GM21515 (cell line): ENCODE measurements at regions not wholly inside any gene's neighbourhood (a gene's known extent, or its start where the extent isn't known, plus 50 kb on each side); places are given as distances from the start of the nearest gene placed in this dataset.
"Not testable (repeated sequence)": the region's sequence is repeated elsewhere in the genome, so short reads cannot be mapped to it uniquely, and the experiment has no call there.

Experiments
- ATAC-seq: cut with Tn5 transposase; IDR thresholded peaks from one replicate; pipeline ENCODE4 v1.9.1; 2021; ENCODE audit not compliant: unreplicated experiment

DNA sequence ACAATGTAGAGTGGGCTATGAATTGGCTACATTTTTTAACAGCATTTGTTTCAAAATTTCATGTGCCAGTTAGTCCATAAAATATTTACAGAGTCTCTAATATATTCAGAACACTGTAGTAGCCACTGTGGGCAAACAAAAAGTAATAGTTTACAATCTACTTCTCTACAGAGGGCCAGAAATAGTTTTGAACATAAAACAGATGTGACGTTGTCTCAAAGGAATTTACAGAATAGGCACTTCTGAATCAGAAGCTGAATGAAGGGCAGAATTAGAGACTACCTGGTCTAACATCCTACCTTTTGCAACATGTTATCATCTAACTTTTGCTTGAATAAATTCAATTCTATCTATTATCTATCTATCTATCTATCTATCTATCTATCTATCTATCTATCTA lies 811.9 kb upstream of the EPHA5 start:
- no peak for ATAC-seq

DNA sequence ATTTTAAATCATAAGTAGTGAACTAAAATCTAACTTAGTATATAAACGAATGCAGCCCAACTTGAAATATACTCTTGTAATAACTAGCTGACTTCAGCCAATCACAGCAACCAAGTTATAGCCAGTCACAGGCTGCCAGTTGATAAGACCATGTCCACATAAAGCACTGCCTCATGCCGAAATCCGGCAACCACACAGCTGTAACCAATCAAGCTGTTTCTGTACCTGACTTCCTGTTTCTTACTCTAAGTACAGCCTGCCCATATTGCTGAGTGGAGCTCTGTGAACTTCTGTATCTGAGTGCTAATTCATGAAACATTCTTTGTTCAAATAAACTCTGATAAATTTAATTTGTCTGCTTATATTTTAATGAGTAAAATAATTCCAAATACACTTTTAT lies 805.3 kb upstream of the EPHA5 start:
- ATAC-seq, result no peak

DNA sequence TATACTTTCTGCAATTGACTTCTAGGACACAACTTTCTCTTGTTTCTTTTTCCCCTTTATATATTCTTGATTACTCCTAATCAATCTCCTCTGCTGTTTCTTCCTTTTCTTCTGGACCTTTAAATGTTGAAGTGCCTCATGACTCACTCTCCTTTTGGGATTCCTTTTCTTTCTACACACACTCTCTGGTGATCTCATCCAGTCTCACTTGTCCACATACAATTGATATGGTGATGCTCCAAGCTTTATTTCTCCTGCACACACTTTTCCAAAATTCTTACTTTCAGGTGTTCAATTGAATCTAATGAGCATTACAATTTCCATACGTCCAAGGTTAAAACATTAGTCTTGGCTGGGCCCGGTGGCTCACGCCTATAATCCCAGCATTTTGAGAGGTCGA lies 794.8 kb upstream of the EPHA5 start:
- ATAC-seq, result no peak

DNA sequence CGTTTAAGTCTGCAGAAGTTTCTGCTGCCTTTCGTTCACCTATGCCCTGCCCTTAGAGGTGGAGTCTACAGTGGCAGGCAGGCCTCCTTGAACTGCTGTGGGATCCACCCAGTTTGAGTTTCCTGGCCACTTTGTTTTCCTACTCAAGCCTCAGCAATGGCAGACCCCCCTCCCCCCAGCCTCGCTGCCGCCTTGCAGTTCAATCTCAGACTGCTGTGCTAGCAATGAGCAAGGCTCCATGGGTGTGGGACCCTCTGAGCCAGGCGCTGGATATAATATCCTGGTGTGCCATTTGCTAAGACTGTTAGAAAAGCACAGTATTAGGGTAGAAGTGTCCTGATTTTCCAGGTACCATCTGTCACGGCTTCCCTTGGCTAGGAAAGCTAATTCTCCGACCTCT lies 792.6 kb upstream of the EPHA5 start:
- ATAC-seq, result not testable (repeated sequence)

DNA sequence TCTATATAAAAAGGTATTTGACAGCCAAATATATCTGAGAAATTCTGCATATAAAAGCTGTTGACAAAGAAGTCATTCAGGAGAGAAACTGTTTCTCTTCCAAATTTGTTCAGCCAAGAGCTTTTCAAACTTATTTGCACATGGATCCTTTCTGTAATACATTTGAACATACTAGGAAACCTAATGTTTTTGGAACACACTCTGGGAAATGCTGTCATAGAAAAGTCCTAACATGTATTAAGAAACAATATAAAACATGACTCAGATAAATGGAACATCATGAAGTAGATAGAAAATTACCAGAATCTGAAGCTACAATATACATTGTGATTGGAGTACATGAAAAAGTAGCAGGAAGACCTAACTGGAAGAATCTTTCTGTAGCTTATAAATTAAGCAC lies 781.5 kb upstream of the EPHA5 start:
- ATAC-seq, result no peak

DNA sequence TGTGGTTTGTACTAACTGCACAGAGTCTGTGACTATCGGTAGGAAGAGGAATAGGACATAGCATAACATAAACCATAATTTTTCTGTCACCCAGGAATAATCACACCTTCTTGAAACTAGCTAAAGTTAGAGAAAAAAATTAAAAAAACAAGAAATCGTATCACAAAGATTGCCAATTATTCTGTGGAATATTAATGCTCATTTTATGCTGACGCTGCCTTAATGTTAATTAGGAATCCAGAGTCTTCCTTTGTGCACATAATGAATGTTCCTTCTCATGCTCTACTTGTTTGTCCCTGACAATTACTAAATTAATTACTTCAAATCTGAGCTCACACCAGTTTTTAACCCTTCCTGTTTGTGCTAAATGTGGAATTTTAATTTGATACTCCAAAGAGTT lies 772.7 kb upstream of the EPHA5 start:
- ATAC-seq, result no peak

DNA sequence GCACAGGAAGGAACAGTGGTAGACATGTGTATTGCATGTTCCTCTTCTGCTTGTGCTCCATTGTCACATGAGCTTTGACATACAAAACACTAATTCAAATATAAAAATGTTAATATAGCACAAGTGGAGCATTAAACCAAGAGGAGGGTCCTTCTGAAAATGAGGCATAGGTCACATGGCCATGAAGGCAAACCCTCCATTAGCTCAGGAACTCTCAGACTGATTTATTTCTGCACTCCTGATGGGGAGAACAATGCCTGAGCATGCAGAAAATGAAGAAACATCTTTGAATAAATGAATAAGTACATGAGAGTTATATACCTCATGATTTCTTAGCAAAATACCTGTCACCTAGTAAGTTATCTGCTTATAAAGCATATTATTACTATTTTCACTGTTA lies 769.2 kb upstream of the EPHA5 start:
- ATAC-seq, result no peak

DNA sequence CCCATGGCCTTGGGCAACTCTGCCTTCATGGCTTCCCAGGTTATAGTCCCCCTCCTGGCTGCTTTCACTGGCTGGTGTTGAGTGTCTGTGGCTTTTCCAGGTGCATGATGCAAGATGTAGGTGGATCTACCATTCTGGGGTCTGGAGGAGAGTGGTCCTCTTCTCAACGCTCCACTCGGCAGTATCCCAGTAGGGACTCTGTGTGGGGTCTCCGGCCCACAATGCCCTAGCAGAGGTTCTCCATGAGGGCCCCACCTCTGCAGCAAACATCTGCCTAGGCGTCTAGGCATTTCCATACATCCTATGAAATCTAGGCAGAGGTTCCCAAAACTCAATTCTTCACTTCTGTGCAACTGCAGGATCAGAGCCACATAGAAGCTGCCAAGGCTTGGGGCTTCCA lies 763.4 kb upstream of the EPHA5 start:
- no peak for ATAC-seq

DNA sequence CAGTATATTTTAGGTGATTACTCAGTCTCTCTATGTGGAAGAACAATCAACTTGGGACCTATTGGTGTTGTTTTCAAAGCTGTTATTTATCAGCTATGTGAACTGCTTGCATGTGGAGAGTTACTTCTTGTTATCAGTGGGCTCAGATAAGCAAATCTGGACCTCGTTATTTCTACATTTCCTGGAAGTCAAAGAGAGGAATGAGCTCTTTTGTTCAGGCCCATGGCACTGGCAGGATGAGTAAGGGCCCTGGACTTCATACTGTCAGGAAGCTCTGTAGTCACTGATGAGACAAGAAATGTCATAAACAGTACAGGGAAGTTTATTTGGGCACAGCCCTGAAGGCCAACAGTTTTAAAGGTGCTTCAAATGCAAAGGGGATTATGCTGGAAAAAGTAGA lies 760.6 kb upstream of the EPHA5 start:
- ATAC-seq, result no peak

DNA sequence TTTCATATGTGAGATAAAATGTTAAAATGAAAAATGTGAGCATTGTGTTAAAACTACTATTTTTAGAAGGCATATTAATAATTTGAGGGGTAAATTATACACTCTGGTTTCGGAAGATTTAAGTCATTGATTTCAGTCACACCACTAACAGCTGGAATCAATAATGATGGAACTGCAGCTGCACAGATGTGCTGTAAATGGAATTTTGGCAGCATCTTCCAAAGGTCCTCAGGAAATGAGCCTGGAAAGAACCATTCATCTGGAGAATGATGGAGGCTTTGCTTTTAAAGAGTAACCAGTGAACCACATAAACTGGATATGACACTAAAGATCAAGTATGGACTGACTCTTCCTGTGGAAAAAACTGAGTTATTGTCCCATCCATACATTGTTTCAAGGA lies 759.0 kb upstream of the EPHA5 start:
- no peak for ATAC-seq

DNA sequence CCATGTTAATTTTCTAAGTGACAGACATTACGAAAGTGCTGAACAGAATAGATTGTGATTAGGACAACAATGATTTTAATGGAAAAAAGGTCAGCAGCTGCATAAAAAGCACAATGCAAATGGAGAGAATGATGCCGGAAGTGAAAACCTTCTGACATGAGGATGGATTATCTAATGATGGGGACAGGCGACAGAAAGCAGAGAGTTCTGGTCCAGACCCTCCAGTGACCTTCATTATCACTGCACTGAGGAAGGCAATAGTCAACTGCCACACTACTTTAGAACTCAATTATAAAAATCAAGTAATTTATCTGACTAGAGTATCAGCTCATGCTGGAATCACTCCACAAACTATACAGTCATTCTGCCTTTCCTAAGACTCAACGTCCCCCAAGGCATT lies 746.1 kb upstream of the EPHA5 start:
- ATAC-seq, result no peak

DNA sequence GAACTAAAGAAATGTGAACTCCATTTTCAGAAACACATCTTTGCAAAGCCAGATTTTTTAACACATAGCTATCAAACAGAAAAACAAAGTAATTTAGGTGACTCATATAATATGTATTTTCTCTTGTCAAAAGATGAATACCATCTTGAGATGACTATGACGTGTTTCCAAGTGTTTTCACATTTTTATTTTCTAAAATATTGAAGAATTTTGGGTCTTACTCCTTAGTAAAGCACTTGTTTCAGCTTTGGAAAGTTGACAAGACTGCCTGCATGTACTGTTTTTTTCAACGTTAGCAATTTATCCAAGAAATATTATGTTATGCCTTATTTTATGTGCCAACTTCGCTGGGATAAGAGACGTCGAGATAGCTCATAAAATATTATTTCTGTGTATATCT lies 733.9 kb upstream of the EPHA5 start:
- ATAC-seq, result no peak

DNA sequence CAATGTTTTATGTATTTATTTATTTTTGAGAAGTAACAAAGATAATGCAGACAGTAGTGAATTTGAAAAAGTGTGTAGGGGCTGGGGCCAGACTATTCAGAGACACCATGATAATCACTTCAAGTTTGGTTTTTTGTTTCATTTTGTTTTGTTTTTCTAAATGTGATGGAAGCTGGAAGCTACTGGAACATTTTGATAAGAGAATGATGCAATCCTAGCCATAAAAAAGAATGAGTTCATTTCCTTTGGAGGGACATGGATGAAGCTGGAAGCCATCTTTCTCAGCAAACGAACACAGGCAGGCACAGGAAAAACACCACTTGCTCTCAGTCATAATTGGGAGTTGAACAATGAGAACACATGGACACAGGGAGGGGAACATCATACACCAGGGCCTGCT lies 706.6 kb upstream of the EPHA5 start:
- no peak for ATAC-seq

DNA sequence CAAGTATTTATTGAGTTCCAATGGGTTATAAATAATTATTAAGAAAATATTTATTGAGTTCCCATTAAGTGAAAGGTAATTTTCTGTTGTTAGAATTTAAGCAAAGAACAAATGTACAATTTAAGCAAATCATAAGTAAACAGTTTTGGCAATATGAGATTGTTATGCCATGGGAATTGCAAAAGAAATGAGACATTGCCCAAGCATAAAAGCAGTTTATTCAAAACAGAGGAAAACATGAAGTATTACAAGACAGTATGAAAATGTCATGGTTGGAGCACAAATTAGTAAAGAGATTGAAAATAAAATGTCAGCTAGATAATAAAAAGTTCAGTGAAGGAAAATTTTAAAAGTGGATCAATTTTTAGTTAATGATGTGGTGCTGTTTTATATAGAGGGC lies 706.1 kb upstream of the EPHA5 start:
- ATAC-seq, result no peak

DNA sequence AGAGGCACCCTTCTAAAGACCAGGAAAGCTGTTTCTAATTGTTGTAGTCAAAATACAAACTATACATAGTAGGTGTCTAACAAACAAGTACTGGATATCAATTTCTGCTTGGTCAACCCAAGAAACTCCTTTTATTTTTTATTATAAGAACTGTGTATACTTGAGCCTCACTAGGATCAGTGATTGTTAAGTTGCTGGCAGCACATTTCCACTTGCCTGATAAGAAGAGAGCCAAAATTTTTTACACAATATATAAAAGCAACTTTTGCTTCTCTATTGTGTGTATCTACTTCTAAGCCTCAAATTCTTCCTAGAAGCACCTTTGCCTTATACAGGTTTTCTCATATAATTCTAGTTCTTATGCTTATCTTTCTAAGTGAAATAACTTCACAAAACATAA lies 703.0 kb upstream of the EPHA5 start:
- ATAC-seq, result no peak

DNA sequence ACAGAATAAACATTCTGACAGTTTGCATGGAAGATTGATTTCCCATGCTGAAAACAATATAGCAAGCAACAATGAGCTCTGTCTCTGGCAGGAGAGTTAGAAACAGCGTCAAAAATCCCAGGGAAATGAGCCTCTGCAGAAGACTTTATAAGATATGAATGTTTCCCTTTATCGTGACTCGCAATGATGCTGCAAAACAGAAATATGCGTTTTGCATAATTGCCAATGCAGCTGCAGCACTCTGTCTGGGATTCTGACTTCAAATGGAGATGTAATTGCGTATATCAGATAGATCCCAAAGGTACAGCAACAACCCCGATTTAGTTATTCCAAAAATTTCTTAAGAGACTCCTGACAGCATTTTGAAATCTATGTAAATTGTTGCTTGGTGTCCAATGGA lies 702.4 kb upstream of the EPHA5 start:
- no peak for ATAC-seq

DNA sequence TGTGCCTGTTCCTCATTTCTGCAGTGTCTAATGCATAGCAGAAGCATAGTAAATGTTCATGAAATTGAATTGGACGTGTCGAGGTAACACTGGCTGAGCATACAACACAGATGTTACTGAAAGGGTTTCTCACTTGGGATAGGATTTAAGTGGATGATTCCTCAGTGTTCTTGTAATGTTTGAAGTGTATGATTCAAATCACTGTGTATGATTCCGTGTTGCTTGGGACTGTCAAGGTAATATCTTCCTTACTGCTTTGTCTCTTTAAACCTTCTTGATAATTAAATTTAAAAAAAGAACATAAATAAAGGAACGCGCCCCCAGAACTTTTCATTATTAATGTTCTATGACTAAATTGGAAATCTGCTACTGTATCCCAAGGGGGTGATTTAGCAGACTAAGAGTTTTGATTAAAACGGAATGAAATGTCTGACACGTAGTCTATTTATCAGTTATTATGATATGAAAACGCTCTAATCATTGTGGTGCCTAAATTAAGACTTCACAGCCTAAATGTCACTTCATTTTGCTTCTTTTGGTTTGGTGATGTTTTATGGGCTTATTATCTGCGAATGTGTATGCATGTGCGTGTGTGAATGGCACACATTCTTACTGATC lies 696.9 kb upstream of the EPHA5 start:
- no peak for ATAC-seq

DNA sequence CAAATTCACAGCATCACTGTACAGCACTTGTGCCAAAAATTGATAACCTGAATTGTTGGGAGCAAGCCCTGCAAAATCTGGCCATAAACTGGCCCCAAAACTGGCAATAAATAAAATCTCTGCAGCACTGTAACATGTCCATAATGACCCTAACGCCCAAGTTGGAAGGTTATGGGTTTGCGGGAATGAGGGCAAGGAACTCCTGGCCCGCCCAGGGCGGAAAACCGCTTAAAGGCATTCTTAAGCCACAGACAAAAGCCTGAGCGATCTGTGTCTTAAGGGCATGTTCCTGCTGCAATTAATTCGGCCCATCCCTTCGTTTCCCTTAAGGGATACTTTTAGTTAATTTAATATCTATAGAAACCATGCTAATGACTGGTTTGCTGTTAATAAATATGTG lies 690.1 kb upstream of the EPHA5 start:
- not testable (repeated sequence) for ATAC-seq

DNA sequence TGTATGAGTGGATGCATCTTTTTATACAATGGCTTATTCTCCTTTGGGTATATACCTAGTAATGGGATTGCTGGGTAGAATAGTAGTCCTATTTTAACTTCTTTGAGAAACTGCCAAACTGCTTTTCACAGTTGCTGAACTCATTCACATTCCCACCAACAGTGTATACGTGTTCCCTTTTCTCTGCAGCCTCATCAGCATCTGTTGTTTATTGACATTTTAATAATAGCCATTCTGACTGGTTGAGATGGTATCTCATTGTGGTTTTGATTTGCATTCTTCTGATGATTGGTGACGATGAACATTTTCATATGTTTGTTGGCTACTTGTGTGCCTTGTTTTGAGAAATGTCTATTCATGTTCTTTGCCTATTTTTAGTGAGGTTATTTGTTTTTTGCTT lies 687.0 kb upstream of the EPHA5 start:
- no peak for ATAC-seq

DNA sequence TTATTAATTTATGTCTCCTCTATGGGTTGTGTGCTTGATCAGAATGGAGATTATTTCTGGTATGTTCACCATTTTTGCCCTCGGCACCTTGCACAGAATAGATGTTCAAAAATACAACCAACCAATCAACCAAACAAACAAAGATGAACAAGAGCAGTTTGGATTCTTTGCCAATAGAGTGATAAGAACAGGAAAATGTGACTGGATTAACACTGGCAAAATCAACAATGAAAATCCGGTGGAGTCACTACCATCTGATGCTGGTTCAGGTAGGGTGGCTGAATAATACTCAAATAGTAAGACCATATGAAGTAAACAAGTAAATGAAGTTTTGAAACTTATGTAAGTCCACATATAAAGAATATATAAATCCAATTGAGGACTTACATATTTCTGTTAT lies 685.0 kb upstream of the EPHA5 start:
- ATAC-seq, result no peak

DNA sequence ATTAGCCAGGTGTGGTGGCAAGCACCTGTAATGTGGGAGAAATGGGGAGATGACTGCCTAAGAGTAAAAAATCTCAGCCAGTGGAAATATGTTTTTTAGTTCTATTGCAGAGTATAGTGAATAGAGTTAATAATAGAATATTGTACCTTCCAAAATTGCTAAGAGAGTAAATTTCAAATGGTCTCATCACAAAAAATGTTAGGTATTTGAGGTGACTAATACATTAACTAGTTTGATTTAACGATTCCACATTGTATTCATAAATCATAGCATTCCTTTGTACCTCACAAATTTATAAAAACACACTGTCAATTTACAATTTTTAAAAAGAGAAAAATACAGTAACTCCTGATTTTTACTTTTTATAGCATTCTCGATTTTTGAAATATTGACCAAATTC lies 681.5 kb upstream of the EPHA5 start:
- no peak for ATAC-seq

DNA sequence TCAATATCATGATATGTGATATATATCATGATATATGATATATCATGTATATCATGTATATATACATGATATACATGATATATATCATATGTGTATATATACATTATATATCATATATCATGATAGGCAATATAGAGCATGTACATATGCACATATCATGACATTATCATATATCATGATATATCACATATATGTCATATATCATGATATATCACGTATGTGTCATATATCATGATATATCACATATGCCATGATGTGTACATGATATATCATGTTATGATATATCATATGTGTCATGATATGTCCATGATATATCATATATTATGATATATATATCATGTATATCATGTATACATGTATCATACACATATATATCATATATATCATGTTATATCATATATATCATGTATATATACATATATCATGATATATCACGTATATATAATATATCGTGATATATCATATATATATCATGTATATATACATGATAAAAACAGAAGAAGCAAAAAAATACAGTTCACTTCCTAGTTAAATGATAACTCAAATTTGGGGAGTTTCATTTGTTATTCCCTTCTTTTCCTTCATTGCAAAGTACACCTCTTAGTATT lies 670.1 kb upstream of the EPHA5 start:
- no peak for ATAC-seq

DNA sequence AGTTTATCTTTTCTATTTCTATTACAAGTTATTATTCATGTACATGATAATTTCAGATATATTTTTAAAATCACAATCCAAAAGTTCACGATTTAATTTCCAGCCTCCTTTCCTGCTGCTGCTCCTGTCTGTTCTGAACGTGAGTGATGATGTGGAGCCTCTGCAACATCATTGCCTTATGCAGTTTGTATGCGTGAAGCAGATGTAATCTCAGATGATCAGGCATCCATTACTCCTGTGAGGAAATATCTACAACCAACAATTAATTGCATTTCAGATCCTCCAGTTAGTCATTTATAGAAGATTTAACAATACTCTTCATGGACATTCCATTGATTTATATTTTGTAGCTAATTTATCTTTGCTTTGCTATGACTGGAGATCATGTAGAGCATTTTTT lies 668.7 kb upstream of the EPHA5 start:
- no peak for ATAC-seq
